Large intestine (tissue), 3 donors: ENCODE measurements at regions not wholly inside any gene's neighbourhood (a gene's known extent, or its start where the extent isn't known, plus 50 kb on each side); places are given as distances from the start of the nearest gene placed in this dataset.

Experiments used
- DNase-seq, 2 donors: peaks; one replicate each; pipeline versions ENCODE4 v3.0.0 to v3.0.0-alpha.2; 2013
- H3K27ac ChIP-seq: one replicate; pipeline ENCODE4 v1.5.1; 2013; ENCODE audit warnings: low read length
- H3K27me3 ChIP-seq: 2 replicates; pipeline ENCODE4 v1.6.1; 2013; ENCODE audit warnings: low read length; ENCODE audit not compliant: control insufficient read depth, insufficient read depth
- H3K36me3 ChIP-seq: 2 replicates; pipeline ENCODE4 v1.6.1; 2013; ENCODE audit warnings: low read length; ENCODE audit not compliant: control insufficient read depth, insufficient read depth
- H3K4me1 ChIP-seq: one replicate; pipeline ENCODE4 v1.6.1; 2013; ENCODE audit warnings: low read length; ENCODE audit not compliant: control insufficient read depth, insufficient read depth
- H3K4me3 ChIP-seq: one replicate; pipeline ENCODE4 v1.5.1; 2013; ENCODE audit warnings: low read length
- H3K9me3 ChIP-seq: one replicate; pipeline ENCODE4 v1.6.1; 2013; ENCODE audit warnings: mild to moderate bottlenecking, low read depth, low read length, moderate library complexity; ENCODE audit not compliant: control insufficient read depth
- WGBS: methylation state at CpG from one replicate; pipeline ENCODE4 v1.1.5; 2013; ENCODE audit warnings: low lambda C conversion rate; ENCODE audit not compliant: insufficient coverage; 5-methylcytosine and 5-hydroxymethylcytosine counted together

- H3K4me3 ChIP-seq = no peak overlapping the region
- no peaks in the 10 kb centered on the region for H3K36me3 ChIP-seq
- no peaks in the 10 kb centered on the region for H3K9me3 ChIP-seq
- no peak for DNase-seq
- WGBS = no CpG with 5 or more reads among the region's 1 CpG
- H3K4me1 ChIP-seq = no peaks in the 10 kb centered on the region
- no peak overlapping the region for H3K27ac ChIP-seq
- no peaks in the 10 kb centered on the region for H3K27me3 ChIP-seq
Observed at GRCh38 chr5:60377826-60378225, 322.1 kb downstream of the DEPDC1B start.

- H3K27ac ChIP-seq = no peak overlapping the region
- H3K4me3 ChIP-seq = no peak overlapping the region
- H3K36me3 ChIP-seq = no peaks in the 10 kb centered on the region
- H3K27me3 ChIP-seq = no peaks in the 10 kb centered on the region
- no peaks in the 10 kb centered on the region for H3K4me1 ChIP-seq
- H3K9me3 ChIP-seq = no peaks in the 10 kb centered on the region
- no peak for DNase-seq
- 100% methylated on average over 2 of the region's 4 CpGs for WGBS
Observed at GRCh38 chr5:60376860-60377259, 323.1 kb downstream of the DEPDC1B start.

GRCh38 chr5:60374409-60374808 is 325.6 kb downstream of the DEPDC1B start:
- Histone ChIP-seq H3K4me1 (no peaks in the 10 kb centered on the region), H3K9me3 (no peaks in the 10 kb centered on the region), H3K27ac (no peak overlapping the region), H3K36me3 (no peaks in the 10 kb centered on the region), H3K27me3 (no peaks in the 10 kb centered on the region), H3K4me3 (no peak overlapping the region)
- 83% methylated on average over 1 of the region's 5 CpGs for WGBS
- no peak for DNase-seq

- Histone ChIP-seq H3K4me1 (no peaks in the 10 kb centered on the region), H3K27me3 (no peaks in the 10 kb centered on the region), H3K36me3 (no peaks in the 10 kb centered on the region), H3K27ac (no peak overlapping the region), H3K4me3 (no peak overlapping the region), H3K9me3 (no peaks in the 10 kb centered on the region)
- no CpG with 5 or more reads among the region's 7 CpGs for WGBS
- peak in 1 of 2 donors; percentile 23 for DNase-seq
Observed at GRCh38 chr5:60372786-60373185, 327.2 kb downstream of the DEPDC1B start.

- Histone ChIP-seq H3K4me3 (no peak overlapping the region), H3K36me3 (no peaks in the 10 kb centered on the region), H3K27ac (no peak overlapping the region), H3K4me1 (no peaks in the 10 kb centered on the region), H3K27me3 (no peaks in the 10 kb centered on the region), H3K9me3 (no peaks in the 10 kb centered on the region)
- 83% methylated on average over 4 of the region's 7 CpGs for WGBS
- no peak for DNase-seq
Observed at GRCh38 chr5:60371065-60371464, 328.9 kb downstream of the DEPDC1B start.

GRCh38 chr5:60370508-60370907 is 329.5 kb downstream of the DEPDC1B start:
- no peak overlapping the region for H3K27ac ChIP-seq
- no peak for DNase-seq
- no peak overlapping the region for H3K4me3 ChIP-seq
- H3K4me1 ChIP-seq = no peaks in the 10 kb centered on the region
- WGBS = 100% methylated on average over 4 of the region's 5 CpGs
- no peaks in the 10 kb centered on the region for H3K9me3 ChIP-seq
- H3K27me3 ChIP-seq = no peaks in the 10 kb centered on the region
- H3K36me3 ChIP-seq = no peaks in the 10 kb centered on the region

GRCh38 chr5:60369391-60369790 is 330.6 kb downstream of the DEPDC1B start:
- no peaks in the 10 kb centered on the region for H3K36me3 ChIP-seq
- WGBS = 100% methylated on average over 2 of the region's 4 CpGs
- no peak overlapping the region for H3K4me3 ChIP-seq
- no peaks in the 10 kb centered on the region for H3K9me3 ChIP-seq
- no peaks in the 10 kb centered on the region for H3K27me3 ChIP-seq
- H3K27ac ChIP-seq = no peak overlapping the region
- H3K4me1 ChIP-seq = no peaks in the 10 kb centered on the region
- DNase-seq = no peak

GRCh38 chr5:60368100-60368499 is 331.9 kb downstream of the DEPDC1B start:
- no peak overlapping the region for H3K27ac ChIP-seq
- no peaks in the 10 kb centered on the region for H3K36me3 ChIP-seq
- 92% methylated on average over 2 of the region's 5 CpGs for WGBS
- DNase-seq = no peak
- H3K27me3 ChIP-seq = no peaks in the 10 kb centered on the region
- no peak overlapping the region for H3K4me3 ChIP-seq
- no peaks in the 10 kb centered on the region for H3K4me1 ChIP-seq
- no peaks in the 10 kb centered on the region for H3K9me3 ChIP-seq

GRCh38 chr5:60366489-60366888 is 333.5 kb downstream of the DEPDC1B start:
- WGBS = no CpG with 5 or more reads among the region's 2 CpGs
- H3K9me3 ChIP-seq = no peaks in the 10 kb centered on the region
- H3K4me3 ChIP-seq = no peak overlapping the region
- no peak overlapping the region for H3K27ac ChIP-seq
- no peaks in the 10 kb centered on the region for H3K36me3 ChIP-seq
- no peaks in the 10 kb centered on the region for H3K4me1 ChIP-seq
- no peak for DNase-seq
- H3K27me3 ChIP-seq = no peaks in the 10 kb centered on the region

- Histone ChIP-seq H3K4me1 (no peaks in the 10 kb centered on the region), H3K36me3 (no peaks in the 10 kb centered on the region), H3K27ac (no peak overlapping the region), H3K9me3 (no peaks in the 10 kb centered on the region), H3K27me3 (no peaks in the 10 kb centered on the region), H3K4me3 (no peak overlapping the region)
- WGBS = no CpG with 5 or more reads among the region's 1 CpG
- no peak for DNase-seq
Observed at GRCh38 chr5:60365001-60365400, 335.0 kb downstream of the DEPDC1B start.

- Histone ChIP-seq H3K4me1 (no peaks in the 10 kb centered on the region), H3K4me3 (no peak overlapping the region), H3K9me3 (no peaks in the 10 kb centered on the region), H3K27ac (no peak overlapping the region), H3K27me3 (no peaks in the 10 kb centered on the region), H3K36me3 (no peaks in the 10 kb centered on the region)
- DNase-seq = no peak
Observed at GRCh38 chr5:60362158-60362557, 337.8 kb downstream of the DEPDC1B start.
